ENCODE measurements at regions not wholly inside any gene's neighbourhood (a gene's known extent, or its start where the extent isn't known, plus 50 kb on each side); places are given as distances from the start of the nearest gene placed in this dataset.

- TF ChIP-seq CTCF (IDR thresholded peaks at IDR 0.05; ENCODE audit: low read depth, low read length, missing control alignments) = no peak
- Histone ChIP-seq H3K27ac (no peak overlapping the region), H3K36me3 (replicated peaks) (no peaks in the 10 kb centered on the region), H3K27me3 (replicated peaks) (no peaks in the 10 kb centered on the region), H3K4me3 (ENCODE audit: low read depth, low read length) (no peak overlapping the region)
- DNase-seq = no peak
- in situ Hi-C loops (cut with HindIII; ENCODE audit: low pct_ligation_motif_present, low sequenced_read_pairs) = no loop called here
Measured at GRCh38 chr14:94995551-94995950, 161.8 kb downstream of the DICER1 start.

GRCh38 chr14:94994245-94994644, 163.1 kb downstream of the DICER1 start:
- H3K27ac ChIP-seq = no peak overlapping the region
- in situ Hi-C loops (cut with HindIII; ENCODE audit: low pct_ligation_motif_present, low sequenced_read_pairs) = no loop called here
- no peak for DNase-seq
- H3K36me3 ChIP-seq (replicated peaks) = no peaks in the 10 kb centered on the region
- H3K27me3 ChIP-seq (replicated peaks) = no peaks in the 10 kb centered on the region
- TF ChIP-seq CTCF (IDR thresholded peaks at IDR 0.05; ENCODE audit: low read depth, low read length, missing control alignments) = no peak
- H3K4me3 ChIP-seq (ENCODE audit: low read depth, low read length) = no peak overlapping the region

- no peak overlapping the region for H3K4me3 ChIP-seq (ENCODE audit: low read depth, low read length)
- in situ Hi-C loops (cut with HindIII; ENCODE audit: low pct_ligation_motif_present, low sequenced_read_pairs) = no loop called here
- no peak for TF ChIP-seq CTCF (IDR thresholded peaks at IDR 0.05; ENCODE audit: low read depth, low read length, missing control alignments)
- no peak overlapping the region for H3K27ac ChIP-seq
- DNase-seq = no peak
- H3K36me3 ChIP-seq (replicated peaks) = no peaks in the 10 kb centered on the region
- no peaks in the 10 kb centered on the region for H3K27me3 ChIP-seq (replicated peaks)
Measured at GRCh38 chr14:94992046-94992445, 165.3 kb downstream of the DICER1 start.

- Histone ChIP-seq H3K27ac (no peak overlapping the region), H3K27me3 (replicated peaks) (no peaks in the 10 kb centered on the region), H3K36me3 (replicated peaks) (no peaks in the 10 kb centered on the region), H3K4me3 (ENCODE audit: low read depth, low read length) (no peak overlapping the region)
- in situ Hi-C loops (cut with HindIII; ENCODE audit: low pct_ligation_motif_present, low sequenced_read_pairs) = no loop called here
- no peak for TF ChIP-seq CTCF (IDR thresholded peaks at IDR 0.05; ENCODE audit: low read depth, low read length, missing control alignments)
- DNase-seq = no peak
Measured at GRCh38 chr14:94989946-94990345, 167.4 kb downstream of the DICER1 start.

GRCh38 chr14:94989417-94989816, 167.9 kb downstream of the DICER1 start:
- Histone ChIP-seq H3K27ac (no peak overlapping the region), H3K36me3 (replicated peaks) (no peaks in the 10 kb centered on the region), H3K4me3 (ENCODE audit: low read depth, low read length) (no peak overlapping the region), H3K27me3 (replicated peaks) (no peaks in the 10 kb centered on the region)
- no peak for TF ChIP-seq CTCF (IDR thresholded peaks at IDR 0.05; ENCODE audit: low read depth, low read length, missing control alignments)
- DNase-seq = no peak
- in situ Hi-C loops (cut with HindIII; ENCODE audit: low pct_ligation_motif_present, low sequenced_read_pairs) = no loop called here

- no peak overlapping the region for H3K27ac ChIP-seq
- TF ChIP-seq CTCF (IDR thresholded peaks at IDR 0.05; ENCODE audit: low read depth, low read length, missing control alignments) = no peak
- no peak for DNase-seq
- H3K4me3 ChIP-seq (ENCODE audit: low read depth, low read length) = no peak overlapping the region
- H3K36me3 ChIP-seq (replicated peaks) = no peaks in the 10 kb centered on the region
- in situ Hi-C loops (cut with HindIII; ENCODE audit: low pct_ligation_motif_present, low sequenced_read_pairs) = no loop called here
- no peaks in the 10 kb centered on the region for H3K27me3 ChIP-seq (replicated peaks)
Measured at GRCh38 chr14:94987409-94987808, 169.9 kb downstream of the DICER1 start.

Data from brain microvascular endothelial cell (primary cell).